GM19023 (cell line): ENCODE measurements at regions not wholly inside any gene's neighbourhood (a gene's known extent, or its start where the extent isn't known, plus 50 kb on each side); places are given as distances from the start of the nearest gene placed in this dataset.
"Not testable (repeated sequence)": the region's sequence is repeated elsewhere in the genome, so short reads cannot be mapped to it uniquely, and the experiment has no call there.

Source experiments
- ATAC-seq: cut with Tn5 transposase; IDR thresholded peaks from one replicate; pipeline ENCODE4 v1.9.1; 2021; ENCODE audit warnings: mild to moderate bottlenecking, moderate library complexity; ENCODE audit not compliant: unreplicated experiment

DNA sequence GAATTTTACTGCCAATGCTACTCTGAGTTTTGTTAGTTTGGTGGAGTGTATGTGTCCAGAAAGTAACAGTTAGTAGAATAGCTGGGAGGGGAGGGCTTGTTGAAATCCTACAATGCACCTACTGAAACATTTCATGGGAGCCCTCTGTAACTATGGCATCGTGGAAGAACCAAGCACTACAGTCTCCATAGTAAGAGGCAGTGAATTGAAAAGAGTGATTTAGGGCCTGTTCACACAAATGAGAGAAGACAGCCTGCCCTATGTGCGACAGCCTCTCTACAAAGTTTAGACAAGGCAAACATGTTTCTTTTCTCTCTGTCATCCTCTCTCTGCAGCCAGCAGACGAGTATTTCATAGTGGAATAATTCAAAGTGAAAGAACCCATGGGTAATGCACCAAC is 676.6 kb downstream of the BRINP1 start:
- ATAC-seq = no peak

DNA sequence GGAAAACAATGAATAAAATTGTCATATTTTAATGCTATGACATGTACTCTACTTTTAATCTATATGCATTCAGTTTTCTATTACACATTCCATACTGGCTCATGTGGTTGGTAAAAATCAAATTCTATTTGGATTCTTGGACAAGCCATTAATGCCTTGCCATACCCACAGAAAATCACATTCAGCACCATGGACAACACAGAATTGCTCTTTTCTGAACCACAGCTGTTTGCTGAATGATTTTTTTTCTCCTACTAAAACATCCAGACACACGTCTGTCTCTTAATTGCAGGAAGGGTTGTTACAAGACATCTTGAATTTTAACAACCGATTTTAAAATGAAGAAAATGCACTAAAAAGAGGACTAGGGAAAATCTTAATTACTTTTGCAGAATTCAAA is 675.6 kb downstream of the BRINP1 start:
- no peak for ATAC-seq

DNA sequence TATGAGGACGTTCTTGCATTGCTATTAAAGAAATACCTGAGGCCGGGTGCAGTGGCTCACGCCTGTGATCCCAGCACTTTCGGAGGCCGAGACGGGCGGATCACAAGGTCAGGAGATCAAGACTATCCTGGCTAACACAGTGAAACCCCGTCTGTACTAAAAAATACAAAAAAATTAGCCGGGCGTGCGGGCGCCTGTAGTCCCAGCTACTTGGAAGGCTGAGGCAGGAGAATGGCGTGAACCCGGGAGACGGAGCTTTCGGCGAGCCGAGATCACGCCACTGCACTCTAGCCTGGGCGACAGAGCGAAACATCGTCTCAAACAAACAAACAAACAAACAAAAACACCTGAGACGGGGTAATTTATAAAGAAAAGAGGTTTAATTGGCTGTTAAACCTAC is 674.0 kb downstream of the BRINP1 start:
- not testable (repeated sequence) for ATAC-seq

DNA sequence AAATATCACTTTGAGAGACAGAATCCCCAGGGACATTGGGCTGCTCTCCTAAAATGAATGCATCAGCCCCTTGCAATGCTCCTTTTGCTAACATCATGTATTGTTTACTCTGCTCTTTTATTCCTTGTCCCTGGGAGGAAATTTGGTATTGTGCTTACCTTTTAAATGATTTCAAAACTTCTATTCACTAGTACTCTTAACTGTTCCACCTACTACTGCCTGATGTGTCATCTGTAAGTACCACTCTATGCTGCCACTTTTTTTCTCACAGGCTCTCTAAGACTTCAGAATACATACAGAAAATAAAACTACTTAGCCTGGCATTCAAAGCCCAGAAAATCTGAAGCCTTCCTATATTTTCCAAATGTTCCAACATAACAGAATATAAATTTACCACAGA is 667.2 kb downstream of the BRINP1 start:
- ATAC-seq = no peak

DNA sequence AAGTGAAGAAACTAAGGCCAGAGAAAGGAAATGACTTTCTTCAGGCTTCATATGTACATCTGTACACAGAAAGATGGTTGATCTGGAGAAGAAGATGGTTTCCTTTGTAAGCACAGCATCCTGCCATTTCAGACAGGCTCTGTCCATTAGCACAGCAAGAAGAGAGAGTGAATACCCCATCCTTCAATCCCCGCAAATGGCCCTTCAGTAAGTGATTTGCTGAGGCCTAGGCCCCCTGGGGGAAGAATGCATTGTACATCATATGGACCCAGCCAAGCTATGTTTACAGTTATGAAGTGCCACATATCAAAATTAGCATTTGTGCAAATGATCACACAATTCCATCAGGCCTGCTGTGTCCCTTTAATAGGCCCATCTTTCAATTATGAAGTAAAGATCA is 657.4 kb downstream of the BRINP1 start:
- no peak for ATAC-seq

DNA sequence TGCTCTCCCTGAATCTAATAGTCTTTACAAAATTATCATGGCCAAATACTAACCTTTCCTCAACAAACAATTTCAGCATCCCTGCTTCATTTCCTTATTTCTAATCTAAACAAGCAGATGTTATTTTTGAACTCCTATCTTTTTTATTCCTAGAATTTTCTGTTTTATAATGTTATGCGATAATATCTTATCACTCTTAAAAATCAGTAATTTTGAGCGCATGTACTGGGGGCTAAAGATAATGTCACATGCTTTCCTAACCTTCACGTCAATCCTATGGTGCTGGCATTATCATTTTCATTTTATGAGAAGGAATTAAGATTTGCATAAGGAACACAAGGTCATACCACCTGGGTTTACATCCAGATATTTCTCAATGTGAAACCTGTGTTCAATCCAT is 648.0 kb downstream of the BRINP1 start:
- ATAC-seq = no peak

DNA sequence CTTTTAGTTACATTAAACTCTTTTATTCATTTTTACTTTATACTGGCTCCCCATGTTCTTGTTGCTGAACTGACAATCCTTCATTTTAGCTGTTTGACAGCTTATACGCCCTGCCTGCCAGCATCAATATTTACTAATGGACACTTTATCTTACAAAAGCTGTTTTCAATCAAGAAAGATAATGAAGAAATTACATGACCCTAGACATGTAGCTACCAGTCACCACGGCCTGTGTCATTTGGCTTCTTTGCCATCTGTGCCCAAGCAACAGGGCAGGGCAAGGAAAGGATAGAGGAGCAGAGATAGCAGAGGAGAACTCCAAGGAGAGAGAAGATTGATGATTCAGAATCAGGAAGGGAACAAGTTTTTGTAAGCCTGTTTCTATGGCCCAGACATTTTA is 647.3 kb downstream of the BRINP1 start:
- ATAC-seq = no peak

DNA sequence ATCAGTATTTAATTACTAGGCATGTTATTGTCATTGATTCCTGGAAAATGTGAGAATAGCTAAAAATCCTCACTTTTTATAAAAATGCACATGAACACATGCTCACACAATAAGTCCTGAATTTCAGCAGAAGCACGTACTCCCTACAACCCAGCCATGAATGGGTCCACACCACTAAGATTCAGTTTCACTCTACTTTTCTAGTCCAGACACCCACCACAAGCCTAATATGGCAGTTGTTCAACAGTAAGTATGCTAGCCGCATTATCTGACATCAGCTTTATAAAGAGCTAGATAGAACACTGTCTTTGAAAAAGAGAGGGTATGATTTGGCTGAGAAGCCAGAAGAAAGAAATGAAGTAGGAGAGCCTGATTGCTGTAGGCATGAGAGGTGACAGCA is 639.3 kb downstream of the BRINP1 start:
- no peak for ATAC-seq

DNA sequence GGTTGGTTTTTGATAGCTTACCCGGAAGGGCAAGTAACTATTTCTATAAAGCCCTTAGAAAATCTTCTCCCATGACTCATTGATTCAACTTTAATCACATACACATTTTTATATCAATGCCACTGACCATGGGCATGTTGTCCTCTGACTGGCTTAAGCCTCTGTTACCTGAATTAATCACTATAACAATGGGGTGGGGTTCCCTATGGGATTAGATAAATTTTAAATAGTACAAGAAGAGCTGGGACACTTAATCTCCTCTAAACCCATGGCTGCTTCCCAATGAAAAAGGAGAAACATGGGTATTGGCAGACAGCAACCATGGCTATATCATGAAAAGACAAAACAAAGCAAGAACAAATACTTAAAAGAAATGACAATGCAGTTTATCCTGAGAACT is 636.2 kb downstream of the BRINP1 start:
- no peak for ATAC-seq

DNA sequence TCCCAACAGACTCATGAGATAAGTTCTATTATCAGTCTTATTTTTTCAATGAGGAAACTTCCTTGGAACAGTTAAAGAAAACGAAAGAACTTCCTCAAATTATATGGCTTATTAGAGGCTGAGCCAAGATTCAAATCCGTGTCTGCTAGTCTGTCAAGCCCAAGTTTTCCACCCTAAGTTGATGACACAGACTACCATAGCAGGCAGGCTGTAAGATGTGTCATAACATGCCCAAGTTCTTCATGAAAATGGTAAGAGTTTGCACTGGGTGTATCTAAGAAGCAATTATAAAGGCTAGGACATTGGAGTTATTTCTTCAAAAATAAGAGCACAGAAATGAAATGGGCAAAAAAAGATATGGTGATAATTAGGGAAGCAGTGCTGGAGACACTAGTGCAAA is 634.5 kb downstream of the BRINP1 start:
- no peak for ATAC-seq

DNA sequence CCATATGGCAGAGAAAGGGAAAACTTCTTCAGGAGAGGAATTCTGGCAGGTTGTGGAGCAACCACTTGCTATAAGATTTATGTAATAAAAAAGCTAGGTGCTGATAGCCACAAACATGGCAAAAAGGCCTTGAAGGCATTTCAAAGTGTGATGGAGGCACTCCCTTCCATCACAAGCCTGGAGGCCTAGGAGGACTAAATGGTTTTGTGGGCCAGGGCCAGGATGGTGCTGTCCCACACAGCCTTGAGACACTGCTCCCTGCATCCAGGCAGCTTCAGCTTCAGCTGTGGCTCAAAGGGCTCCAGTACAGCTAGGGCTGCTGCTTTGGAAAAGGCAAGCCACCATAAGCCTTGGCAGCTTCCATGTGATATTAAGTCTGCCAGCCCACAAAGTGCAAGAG is 632.8 kb downstream of the BRINP1 start:
- no peak for ATAC-seq

DNA sequence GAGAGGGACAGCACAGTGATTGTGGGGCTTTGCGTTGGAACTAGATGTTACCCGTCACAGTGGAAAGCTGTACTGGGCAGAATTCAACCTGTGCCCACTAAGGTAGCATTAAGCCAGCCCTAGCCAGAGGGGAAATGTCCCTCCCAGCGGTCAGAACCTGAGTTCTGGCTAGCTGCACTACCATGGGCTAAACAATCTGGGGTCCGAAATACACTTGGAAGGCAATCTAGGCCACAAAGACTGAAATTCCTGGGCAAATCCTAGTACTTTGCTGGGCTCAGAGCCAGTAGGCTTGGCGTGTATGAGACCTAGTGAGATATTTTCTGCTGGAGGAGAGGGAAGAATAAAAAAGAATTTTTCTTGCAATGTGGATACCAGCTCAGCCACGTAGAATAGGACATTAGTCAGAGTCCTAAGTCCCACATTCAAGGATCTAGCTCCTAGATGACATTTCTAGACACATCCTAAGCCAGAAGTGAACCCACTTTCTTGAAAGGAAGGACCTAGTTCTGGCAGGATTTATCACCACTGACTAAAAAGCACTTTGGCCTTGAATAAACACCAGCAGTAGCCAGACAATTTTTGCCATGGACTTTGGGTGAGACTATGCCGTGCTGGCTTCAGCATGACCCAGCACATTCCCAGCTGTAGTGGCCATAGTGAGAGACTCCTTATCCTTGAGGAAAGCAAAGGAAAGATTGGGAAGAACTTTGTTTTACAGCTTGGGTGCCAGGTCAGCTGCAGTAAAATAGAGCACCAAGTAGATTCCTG is 618.0 kb downstream of the BRINP1 start:
- no peak for ATAC-seq

DNA sequence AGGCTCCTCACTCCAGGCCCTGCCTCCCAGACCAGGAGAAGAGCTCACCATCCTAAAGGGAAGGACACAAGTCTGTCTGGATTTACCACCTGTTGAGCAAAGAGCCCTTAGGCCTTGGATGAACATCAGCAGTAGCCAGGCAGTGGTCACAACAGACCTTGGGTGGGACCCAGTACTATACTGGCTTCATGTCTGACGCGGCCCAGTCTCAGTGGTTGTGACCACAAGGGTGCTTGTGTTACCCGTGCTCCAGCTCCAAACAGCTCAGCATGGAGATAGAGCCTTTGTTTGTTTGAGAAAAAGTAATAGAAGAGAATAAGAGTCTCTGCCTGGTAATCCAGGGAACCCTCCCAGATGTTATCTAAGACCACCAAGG is 617.4 kb downstream of the BRINP1 start:
- ATAC-seq = no peak

DNA sequence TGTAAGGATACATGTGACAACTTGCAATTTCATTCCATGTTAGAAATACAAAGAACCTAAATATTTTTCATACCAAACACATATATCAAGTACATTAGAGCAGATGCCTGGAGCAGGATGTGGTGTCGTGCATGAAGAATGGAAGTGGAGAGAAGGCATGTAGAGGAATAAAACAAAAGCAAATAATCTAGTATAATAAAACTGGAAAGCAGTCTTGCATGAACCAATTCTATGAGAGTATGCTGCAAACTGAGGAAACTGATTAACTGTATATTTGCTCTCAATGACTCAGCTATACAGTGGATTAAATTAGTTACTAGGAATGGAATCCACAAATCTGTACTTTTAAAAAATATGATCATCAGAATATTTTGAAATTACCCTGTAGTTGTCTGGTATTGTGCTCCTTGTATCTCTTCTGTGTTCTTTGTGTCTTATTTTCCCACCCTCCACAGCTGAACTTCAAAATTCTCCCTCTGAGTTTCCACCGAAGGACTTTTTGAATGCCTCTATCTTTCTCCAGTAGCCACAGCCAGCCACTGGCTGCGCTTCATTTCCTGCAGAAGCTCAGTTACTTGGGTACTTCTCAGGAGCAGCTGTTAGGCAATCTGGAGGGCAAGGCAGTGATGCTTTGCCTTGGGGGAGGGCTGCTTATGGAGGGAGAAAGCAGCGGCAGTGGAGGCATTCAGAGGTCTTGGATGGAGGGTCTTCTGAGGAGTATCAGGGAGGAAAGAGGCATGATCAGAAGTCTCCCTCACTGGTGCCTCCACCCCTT is 608.0 kb downstream of the BRINP1 start:
- ATAC-seq = no peak

DNA sequence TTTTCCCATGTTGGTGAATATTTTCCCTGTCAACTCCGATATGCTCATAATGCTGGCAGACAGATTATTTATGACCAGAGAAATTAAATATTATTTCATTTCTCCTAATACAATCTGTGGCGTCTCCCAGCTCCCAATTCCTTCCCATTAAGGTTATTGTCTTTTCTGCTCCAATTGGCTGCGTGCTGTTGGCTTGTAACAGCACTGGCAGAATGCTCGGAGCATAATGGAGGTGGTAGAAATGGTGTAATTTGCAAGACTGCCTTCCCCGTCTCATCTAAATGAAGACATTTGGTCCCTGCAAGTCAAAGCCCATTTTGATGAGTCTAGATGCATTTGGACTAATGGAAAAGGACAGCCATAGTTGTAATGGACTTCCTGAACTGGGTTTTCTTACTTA is 601.7 kb downstream of the BRINP1 start:
- no peak for ATAC-seq

DNA sequence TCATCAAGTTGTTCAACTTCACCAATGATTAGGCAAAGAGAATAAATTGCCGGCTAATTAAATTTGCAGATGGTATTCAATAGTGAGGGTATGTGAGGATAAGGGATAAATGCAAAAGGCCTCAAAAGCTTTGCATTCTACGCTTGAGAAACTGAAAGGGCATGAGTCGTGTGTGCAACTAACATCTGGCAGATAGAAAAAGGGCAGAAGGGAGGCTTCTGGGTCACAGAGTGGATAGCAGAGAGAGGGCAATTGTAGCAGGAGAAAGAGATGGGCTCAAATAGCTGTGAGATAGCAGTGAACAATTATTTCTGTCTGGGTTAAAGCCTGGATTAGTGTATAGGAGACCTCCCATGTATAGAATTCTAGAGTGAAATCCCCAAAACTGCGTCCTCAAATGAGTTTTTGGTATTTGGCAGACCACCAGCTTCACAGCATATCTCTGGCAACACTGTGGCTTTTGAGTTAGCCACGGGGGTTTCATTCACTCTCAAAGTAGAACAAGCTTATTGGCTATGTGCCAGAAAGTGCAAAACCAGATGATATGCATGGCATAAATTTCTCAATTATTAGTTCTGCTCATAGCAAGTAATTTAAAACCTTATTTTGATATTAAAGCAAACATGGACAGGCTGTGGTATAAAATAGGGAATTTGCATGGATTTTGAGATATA is 586.3 kb downstream of the BRINP1 start:
- ATAC-seq = no peak

DNA sequence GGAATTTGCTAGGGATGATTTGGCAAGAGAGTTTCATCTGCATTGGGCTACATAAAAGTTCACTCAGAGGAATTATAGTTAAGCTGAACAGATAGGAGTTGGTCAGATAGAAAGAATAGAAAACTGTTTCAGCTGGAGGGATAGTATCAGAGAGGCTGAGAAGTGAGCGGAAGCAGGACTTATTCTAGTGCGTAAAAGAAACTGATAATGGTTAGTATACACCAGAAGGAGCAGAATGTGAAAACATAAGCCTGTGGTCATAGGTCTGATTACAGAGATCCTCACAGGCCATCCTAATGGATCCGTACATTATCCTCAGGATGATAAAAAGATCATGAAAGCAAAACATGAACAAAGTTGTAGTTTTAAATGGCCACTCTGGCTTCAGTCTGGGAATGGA is 585.2 kb downstream of the BRINP1 start:
- ATAC-seq = no peak

DNA sequence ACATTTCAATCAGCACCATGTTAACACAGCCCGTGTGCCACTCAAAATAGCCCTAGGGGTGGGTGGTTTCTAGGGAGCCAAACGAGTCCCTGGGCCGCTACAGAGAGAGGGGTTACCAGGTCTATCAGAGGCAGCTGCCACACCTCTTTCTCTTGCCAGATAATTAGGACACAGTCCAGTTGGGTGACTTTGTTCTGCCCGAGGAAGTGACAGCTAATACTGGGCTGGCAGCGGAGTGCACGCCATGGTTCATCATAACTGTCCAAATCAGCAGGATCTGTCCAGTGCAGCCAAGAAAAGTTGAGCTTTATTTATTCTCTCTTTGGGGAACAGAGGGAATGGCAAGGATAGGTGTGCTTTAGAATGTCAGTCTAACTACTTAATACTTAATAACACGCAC is 583.8 kb downstream of the BRINP1 start:
- ATAC-seq = no peak

DNA sequence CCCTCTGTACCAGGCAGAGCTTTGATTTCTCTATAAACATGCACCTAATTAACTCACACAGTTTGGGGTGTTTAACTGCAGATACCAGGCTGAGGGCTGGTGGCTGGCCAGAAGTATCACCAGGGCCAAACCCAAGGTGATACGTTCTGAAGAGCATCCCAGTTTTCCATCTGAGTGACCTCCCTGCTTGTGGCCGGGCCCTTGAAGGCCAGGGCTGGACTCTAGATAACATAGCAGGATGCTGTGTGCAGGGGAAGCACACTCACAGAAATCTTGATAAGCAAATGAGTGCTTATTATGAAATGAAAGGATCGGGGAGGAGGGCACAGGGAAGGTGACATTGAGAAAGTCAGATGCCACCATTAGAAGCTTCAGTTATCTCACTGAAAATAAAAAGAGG is 582.4 kb downstream of the BRINP1 start:
- ATAC-seq = no peak

DNA sequence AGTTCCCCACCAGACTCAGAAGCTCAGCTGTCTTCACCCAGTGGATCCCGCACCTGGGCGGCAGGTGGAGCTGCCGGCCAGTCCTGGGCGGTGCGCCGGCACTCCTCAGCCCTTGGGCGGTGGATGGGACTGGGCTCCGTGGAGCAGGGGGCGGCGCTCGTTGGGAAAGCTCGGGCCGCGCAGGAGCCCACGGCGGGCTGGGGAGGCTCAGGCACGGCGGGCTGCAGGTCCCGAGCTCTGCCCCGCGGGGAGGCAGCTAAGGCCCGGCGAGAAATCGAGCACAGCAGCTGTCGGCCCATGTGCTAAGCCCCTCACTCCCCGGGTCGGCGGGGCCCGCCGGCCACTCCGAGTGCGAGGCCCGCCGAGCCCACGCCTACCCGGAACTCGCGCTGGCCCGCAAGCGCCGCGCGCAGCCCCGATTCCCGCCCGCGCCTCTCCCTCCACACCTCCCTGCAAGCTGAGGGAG is 560.0 kb downstream of the BRINP1 start:
- ATAC-seq = no peak

DNA sequence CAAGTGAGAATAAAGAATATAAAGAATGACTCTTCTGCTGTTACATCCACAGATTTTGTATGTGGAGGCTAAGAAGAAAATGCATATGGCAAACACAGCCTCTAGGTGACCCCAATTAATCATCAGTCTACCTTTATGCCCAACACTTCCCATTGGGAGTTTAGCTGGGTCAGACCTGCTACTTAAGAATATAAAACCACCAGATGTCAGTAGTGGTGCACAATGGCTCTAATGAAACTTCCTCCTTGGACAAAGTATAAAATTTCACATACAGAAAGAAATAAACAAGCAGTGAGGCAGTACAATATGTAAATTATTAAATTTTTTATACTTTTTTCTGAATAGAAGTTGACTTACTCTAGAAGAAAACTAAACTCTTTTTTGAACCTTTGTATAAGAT is 539.9 kb downstream of the BRINP1 start:
- no peak for ATAC-seq

DNA sequence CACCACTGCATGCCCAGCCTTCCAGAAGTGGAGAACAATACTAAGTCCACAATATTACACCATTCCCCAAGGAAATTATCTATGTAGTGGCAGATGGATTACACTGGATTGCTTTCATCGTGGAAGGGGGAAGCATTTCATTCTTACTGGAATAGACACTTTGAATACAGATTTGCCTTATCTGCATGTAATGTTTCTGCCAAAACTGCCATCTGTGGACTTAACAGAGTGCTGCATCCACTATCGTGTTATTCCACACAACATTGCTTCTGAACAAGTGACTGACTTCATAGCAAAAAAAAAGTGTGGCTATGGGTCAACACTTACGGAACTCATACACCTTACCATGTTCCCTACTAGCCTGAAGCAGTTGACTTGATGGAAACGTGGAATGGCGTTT is 536.9 kb downstream of the BRINP1 start:
- no peak for ATAC-seq
